Muscle of back (tissue), 3 donors: ENCODE measurements at regions not wholly inside any gene's neighbourhood (a gene's known extent, or its start where the extent isn't known, plus 50 kb on each side); places are given as distances from the start of the nearest gene placed in this dataset.
A peak's percentile ranks its signal among the peaks of the same experiment; 100 is the strongest.
"Not testable (repeated sequence)": the region's sequence is repeated elsewhere in the genome, so short reads cannot be mapped to it uniquely, and the experiment has no call there.

Source experiments
- DNase-seq, 3 donors: peaks; one replicate each; pipeline versions ENCODE4 v3.0.0 to v3.0.0-alpha.2; 2013

DNA sequence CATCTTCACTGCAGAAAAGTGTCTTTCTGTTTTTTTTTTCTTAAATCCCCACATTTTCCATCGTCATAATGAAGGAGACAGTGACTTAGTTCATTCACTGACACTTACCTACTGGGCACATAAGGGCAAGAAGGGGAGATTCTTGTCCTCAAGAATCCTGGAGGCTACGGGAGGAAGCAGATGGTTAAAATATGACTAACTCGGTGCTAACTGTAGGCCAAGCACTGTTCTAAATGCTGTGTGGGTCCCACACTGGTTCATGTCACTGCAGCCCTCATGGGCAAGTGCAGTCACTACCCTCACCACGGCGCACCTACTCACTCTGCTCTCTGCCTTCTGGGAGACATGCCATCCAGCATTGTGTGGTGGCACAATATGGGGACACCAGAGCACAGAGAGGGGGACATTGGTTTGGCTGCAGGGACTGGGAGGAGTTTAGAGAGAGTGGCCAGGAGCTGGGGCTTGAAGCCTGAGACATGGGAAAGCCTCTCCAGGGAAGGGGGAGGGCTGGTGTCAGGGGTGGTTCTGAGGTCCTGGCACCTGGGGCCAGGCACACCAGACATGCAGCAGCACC, 305.2 kb downstream of the MYCN start:
- no peak for DNase-seq

- no peak for DNase-seq
Observed at GRCh38 chr2:16244966-16245320, 304.6 kb downstream of the MYCN start.

- DNase-seq: no peak
Observed at GRCh38 chr2:16244153-16244965, 304.0 kb downstream of the MYCN start.

GRCh38 chr2:16243411-16243996, 303.2 kb downstream of the MYCN start:
- no peak for DNase-seq

DNA sequence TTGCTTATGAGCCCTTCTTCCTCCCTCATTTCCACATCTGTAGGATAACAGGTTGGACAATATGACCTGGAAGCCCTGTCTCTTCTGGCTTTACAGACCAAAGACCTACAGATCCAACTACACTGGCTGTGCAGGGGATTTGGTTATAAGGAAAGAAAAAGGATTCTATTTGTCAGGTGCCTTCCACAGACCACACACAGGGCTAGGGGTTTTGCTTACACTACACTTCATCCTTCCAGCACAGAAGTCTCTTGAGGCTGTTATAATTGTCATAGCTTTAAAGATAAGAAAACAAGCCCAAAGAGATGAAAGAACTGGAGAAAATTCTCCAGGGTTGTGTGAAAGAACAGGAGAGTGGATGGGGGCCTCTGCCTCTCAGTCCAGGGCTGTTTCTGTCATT, 302.6 kb downstream of the MYCN start:
- no peak for DNase-seq

GRCh38 chr2:16241166-16242160, 301.1 kb downstream of the MYCN start:
- no peak for DNase-seq

DNA sequence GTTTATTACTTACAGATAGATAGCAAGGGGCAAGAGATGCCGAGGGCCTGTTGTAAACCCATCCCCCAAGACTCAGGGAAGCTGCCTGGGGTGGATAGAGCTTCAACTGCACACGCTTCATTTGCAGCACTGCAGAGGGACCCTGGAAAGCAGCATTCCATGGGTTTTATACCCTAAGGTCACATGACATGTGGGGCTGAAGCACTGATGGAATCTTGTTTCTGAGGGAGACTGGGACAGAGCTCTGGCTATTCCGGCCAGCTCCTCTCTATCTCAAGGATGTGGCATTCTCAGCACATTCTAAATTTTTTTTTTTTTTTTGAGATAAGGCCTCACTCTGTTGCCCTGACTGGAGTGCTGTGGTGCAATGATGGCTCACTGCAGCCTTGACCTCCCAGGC, 300.1 kb downstream of the MYCN start:
- no peak for DNase-seq

DNA sequence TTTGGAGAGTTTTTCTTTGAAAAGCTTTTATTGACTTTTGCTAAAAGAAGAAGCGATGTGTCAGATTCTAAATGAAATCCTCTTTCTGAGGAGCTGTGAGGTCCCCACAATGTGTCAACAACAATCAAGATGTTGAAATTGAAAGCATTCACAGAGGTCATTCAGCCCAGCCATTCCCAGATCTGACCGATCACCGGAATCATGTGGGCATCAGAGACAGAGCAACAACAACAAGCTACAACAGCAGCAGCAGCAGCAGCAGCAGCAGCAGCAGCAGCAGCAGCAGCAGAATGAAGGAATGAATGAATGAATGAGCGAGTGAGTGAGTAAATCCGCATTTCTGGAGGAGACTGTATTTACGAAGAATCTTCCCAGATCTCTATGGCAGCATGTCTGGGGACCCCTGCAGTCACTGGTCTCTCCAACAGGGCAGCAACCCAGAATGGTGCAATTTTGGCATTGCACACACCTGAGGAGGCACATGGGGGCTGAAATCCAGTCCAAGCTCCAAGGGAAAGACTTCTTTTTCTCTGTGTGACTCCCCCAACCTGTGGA, 299.0 kb downstream of the MYCN start:
- DNase-seq: no peak

GRCh38 chr2:16238786-16239185, 298.4 kb downstream of the MYCN start:
- DNase-seq: no peak

GRCh38 chr2:16238001-16238761, 297.8 kb downstream of the MYCN start:
- no peak for DNase-seq

GRCh38 chr2:16235747-16236146, 295.4 kb downstream of the MYCN start:
- no peak for DNase-seq

GRCh38 chr2:16235291-16235690, 294.9 kb downstream of the MYCN start:
- not testable (repeated sequence) for DNase-seq

DNA sequence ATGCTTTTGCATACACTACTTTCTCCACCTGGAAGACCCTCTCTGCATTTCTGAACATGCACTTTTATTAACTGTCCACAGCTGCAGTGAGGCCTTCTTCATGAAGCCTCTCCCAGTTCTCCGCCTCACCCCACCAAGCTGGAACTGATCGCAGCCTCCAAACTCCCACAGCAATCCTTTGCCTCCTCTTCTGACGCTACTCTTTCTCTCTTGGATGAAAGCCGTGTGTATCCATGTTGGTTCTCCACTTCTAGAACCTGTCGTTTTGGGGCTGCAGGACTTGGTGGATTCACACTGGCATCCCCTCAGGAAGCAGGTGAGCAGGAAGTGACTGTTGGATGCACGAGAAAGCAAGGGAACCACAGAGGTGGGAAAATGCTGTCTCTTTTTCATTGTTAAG, 288.6 kb downstream of the MYCN start:
- no peak for DNase-seq

DNA sequence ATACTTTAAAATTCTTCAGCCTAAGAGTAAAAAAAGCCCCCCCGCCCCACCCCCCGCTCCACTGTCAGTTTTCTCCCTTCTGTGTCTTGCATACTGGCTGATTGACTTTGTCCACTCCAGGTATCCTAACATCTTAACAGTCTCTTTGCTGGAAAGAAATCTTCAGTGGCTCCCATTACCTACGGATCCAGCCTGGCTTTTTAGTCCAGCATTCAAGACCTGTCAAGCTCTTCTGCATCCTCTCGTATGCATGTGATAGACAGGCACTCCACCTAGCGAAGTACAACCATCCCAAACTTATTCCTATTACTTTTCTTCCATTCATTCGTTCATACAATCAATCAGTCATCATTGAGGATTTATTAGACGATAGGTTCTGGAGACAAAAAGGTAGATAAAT, 288.1 kb downstream of the MYCN start:
- no peak for DNase-seq

GRCh38 chr2:16227811-16228462, 287.6 kb downstream of the MYCN start:
- DNase-seq: no peak

- peak; percentile 30 to 70 (median 47) for DNase-seq
Observed at GRCh38 chr2:16226943-16227664, 286.8 kb downstream of the MYCN start.

GRCh38 chr2:16226381-16226780, 286.0 kb downstream of the MYCN start:
- DNase-seq: no peak

DNA sequence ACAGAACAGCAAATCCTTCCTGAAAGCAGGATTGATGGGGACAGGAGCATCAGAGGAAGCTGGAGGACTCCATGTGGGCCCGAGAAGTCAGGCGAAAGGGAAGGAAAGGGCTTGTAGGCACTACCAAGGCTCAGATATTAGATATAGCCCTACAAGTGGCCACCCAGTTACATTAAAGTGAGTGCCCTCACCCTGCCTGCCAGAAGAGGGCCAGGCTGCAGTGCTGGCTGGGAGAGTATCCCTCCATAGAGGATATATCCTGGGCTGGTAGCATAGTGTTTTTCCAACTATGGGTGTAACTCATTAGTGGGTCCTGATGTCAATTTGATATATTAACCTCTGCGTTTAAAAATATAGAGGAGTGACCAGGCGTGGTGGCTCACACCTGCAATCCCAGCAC, 285.2 kb downstream of the MYCN start:
- DNase-seq: no peak

DNA sequence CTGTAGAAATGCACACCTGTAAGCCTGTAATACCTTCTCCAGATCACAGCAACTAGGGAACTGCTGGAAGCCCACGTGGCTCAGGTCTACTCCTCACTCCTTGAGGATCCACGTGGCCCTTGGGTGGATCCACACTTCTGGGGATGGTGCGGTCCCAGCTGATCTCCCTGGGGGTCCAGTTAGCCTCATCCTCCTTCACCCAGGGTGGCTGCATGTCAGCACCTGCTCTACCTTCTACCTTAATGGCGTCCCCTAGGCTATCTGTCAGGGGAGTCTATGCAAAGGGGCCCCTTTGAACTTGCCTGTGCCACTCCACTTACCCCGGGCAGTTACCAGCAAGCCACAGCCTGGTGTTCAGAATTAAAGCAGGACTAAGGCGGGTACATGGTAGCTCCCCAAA, 284.7 kb downstream of the MYCN start:
- no peak for DNase-seq
